ENCODE measurements at regions not wholly inside any gene's neighbourhood (a gene's known extent, or its start where the extent isn't known, plus 50 kb on each side); places are given as distances from the start of the nearest gene placed in this dataset.

DNA sequence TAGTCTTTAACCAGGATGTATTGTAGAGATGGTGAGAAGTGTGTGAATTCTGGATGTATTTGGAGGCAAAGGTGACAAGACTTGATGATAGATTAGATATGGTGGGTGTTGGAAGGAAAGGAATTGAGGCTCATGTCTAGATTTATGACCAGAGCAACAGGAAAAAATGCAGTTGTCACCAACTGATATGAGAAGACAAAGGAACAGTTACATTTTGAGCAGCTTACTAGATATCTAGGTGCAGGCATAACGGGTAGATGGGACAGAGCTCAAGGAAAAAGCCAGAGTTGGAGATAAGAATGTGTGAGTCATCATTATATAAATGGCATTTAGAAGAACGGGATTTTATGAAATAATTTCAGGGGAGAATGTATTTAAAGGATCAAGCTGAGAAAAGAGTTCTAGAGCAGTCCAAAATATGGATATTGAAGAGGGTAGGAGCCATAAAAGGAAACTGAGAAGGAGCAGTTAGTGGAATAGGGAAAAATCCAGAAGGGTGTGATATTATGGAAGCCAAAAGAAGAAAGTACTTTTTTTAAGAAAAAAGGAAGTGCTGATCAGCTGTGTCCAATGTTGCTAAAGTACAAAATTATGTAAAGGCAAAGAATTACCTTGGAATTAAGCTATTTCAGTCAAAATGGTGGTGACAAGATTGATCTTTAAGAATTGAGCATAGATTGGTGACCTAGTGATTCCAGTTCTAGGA is 262.5 kb downstream of the CGGBP1 start:
- Histone ChIP-seq H3K23ac (ENCODE audit: insufficient read length, low read depth, low read length) (no peak overlapping the region), H3K4ac (ENCODE audit: low read depth, low read length) (no peak overlapping the region), H4K20me1 (ENCODE audit: control insufficient read depth, insufficient read depth, insufficient read length) (no peaks in the 10 kb centered on the region), H3K18ac (ENCODE audit: insufficient read length, low read depth, low read length) (no peak overlapping the region), H3K4me2 (ENCODE audit: insufficient read depth, insufficient read length, low read length) (no peak overlapping the region), H3K79me2 (ENCODE audit: insufficient read depth, low read length) (no peaks in the 10 kb centered on the region), H3K79me1 (ENCODE audit: insufficient read depth, low read depth, low read length, poor library complexity, severe bottlenecking) (no peaks in the 10 kb centered on the region), H3K9ac (ENCODE audit: extremely low read depth, insufficient read length, low read length) (no peak overlapping the region), H2AFZ (ENCODE audit: low read length) (no peak overlapping the region), H2BK20ac (ENCODE audit: low read depth, low read length, poor library complexity, severe bottlenecking) (no peak overlapping the region), H3K4me1 (ENCODE audit: insufficient read depth, low read length) (no peaks in the 10 kb centered on the region; the same call in 1 of the 2 replicates), H3K27ac (ENCODE audit: insufficient read length, low read depth, low read length) (no peak overlapping the region), H3K9me3 (ENCODE audit: control insufficient read depth, low read depth, low read length) (no peaks in the 10 kb centered on the region), H3K23me2 (ENCODE audit: insufficient read length, low read depth, low read length, poor library complexity, severe bottlenecking) (peaks cover 3% of the 10 kb centered on the region), H2BK12ac (ENCODE audit: insufficient read length, low read depth, low read length) (no peak overlapping the region), H3K56ac (ENCODE audit: insufficient read length, low read depth, low read length) (no peak overlapping the region), H4K91ac (ENCODE audit: insufficient read length, low read depth, low read length) (no peak overlapping the region), H2AK5ac (ENCODE audit: insufficient read length, low read length) (no peak overlapping the region), H4K8ac (replicated peaks; ENCODE audit: insufficient read length, low read depth, low read length) (no peak overlapping the region), H3T11ph (ENCODE audit: low read length) (no peak overlapping the region), H3K27me3 (ENCODE audit: insufficient read depth, low read length) (no peaks in the 10 kb centered on the region; the same call in 1 of the 2 replicates), H2BK120ac (ENCODE audit: low read depth, low read length, poor library complexity, severe bottlenecking) (no peak overlapping the region), H3K14ac (ENCODE audit: insufficient read depth, low read length) (no peak overlapping the region), H2BK15ac (ENCODE audit: low read depth, low read length) (no peak overlapping the region), H4K5ac (ENCODE audit: insufficient read length, low read depth, low read length) (no peak overlapping the region), H2BK5ac (ENCODE audit: insufficient read length, low read length) (no peak overlapping the region)
- no peaks in the 10 kb centered on the region for H3K36me3 Mint-ChIP-seq (ENCODE audit: insufficient read depth in 1 of 3, low read depth in 3 of 3)
- no peak overlapping the region for H3K27ac Mint-ChIP-seq
- H3K4me1 Mint-ChIP-seq: peaks cover 22 to 25% of the 10 kb centered on the region in 2 experiments
- TF ChIP-seq, protein P1, sequence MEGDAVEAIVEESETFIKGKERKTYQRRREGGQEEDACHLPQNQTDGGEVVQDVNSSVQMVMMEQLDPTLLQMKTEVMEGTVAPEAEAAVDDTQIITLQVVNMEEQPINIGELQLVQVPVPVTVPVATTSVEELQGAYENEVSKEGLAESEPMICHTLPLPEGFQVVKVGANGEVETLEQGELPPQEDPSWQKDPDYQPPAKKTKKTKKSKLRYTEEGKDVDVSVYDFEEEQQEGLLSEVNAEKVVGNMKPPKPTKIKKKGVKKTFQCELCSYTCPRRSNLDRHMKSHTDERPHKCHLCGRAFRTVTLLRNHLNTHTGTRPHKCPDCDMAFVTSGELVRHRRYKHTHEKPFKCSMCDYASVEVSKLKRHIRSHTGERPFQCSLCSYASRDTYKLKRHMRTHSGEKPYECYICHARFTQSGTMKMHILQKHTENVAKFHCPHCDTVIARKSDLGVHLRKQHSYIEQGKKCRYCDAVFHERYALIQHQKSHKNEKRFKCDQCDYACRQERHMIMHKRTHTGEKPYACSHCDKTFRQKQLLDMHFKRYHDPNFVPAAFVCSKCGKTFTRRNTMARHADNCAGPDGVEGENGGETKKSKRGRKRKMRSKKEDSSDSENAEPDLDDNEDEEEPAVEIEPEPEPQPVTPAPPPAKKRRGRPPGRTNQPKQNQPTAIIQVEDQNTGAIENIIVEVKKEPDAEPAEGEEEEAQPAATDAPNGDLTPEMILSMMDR (conservative IDR thresholded peaks at IDR 0.05): no peak
- no peaks in the 10 kb centered on the region for H3K9me3 Mint-ChIP-seq
- 100% methylated on average over 1 of the region's 2 CpGs for WGBS (ENCODE audit: extremely low coverage, insufficient read length, low lambda C conversion rate)
- no peak overlapping the region for H3K4me3 Mint-ChIP-seq
- no peak for DNase-seq
- H3K27me3 Mint-ChIP-seq (ENCODE audit: low read depth): peaks cover 44% of the 10 kb centered on the region

Data from H9 (cell line).